Adrenal gland (tissue), 9 donors: ENCODE measurements at regions not wholly inside any gene's neighbourhood (a gene's known extent, or its start where the extent isn't known, plus 50 kb on each side); places are given as distances from the start of the nearest gene placed in this dataset.

Experiments used
- DNase-seq, 7 donors: peaks; one replicate each; pipeline ENCODE4 v3.0.0-alpha.2; 2019 to 2020
- H3K27ac ChIP-seq, 5 donors: fragments of 200-600 bp; sonication (generic) in 4 of 5; 1 replicate in 3 of 5; 2 replicates in 2 of 5; pipeline versions ENCODE4 v1.5.1 to v1.8.0; 2016 to 2020; ENCODE audit warnings: mild to moderate bottlenecking in 1 of 5
- H3K27me3 ChIP-seq: fragments of 200-600 bp; 2 replicates; pipeline ENCODE4 v1.8.0; 2021
- H3K36me3 ChIP-seq, 2 donors: fragments of 200-600 bp; replicated peaks in 1 of 2; 1 replicate in 1 of 2; 2 replicates in 1 of 2; pipeline versions ENCODE4 v1.5.1 to v1.8.0; 2018 to 2022
- H3K4me1 ChIP-seq, 2 donors: fragments of 200-600 bp; replicated peaks in 1 of 2; 1 replicate in 1 of 2; 2 replicates in 1 of 2; pipeline versions ENCODE4 v1.5.1 to v1.8.0; 2018 to 2021
- H3K4me3 ChIP-seq, 4 donors: fragments of 200-600 bp; sonication (generic) in 3 of 4; one replicate each; pipeline ENCODE4 v1.5.1; 2016 to 2018
- H3K9me3 ChIP-seq, 3 donors: fragments of 200-600 bp; sonication (generic) in 1 of 3; replicated peaks in 1 of 3; 1 replicate in 2 of 3; 2 replicates in 1 of 3; pipeline versions ENCODE4 v1.5.1 to v1.8.0; 2016 to 2021
- CTCF ChIP-seq, 6 experiments: fragments of 450-650 bp in 4 of 6; fragments of 200-600 bp in 2 of 6; sonication (generic) in 1 of 6; IDR thresholded peaks; 1 replicate in 5 of 6; 2 replicates in 1 of 6; pipeline versions ENCODE4 v1.5.1 to v1.8.0; 2016 to 2021; ENCODE audit warnings: antibody characterized with exemption in 6 of 6, mild to moderate bottlenecking in 2 of 6, moderate library complexity in 1 of 6
- POLR2A ChIP-seq, 2 donors: fragments of 450-650 bp; IDR thresholded peaks; one replicate each; pipeline ENCODE4 v1.6.1; 2017; ENCODE audit warnings: antibody characterized with exemption in 2 of 2, mild to moderate bottlenecking in 2 of 2, moderate library complexity in 1 of 2
- WGBS, 4 donors: extraction: QIAGEN DNeasy Blood & Tissue Kit in 2 of 4; methylation state at CpG; one replicate each; pipeline versions ENCODE4 v1.1.5 to v1.1.7; 2013 to 2017; 5-methylcytosine and 5-hydroxymethylcytosine counted together
- intact Hi-C, 2 donors: fragments of 100-400 bp; cut with DNase I; formaldehyde crosslinking; loops; one replicate each; pipeline versions ENCODE4 v1.14.1 to v1.15.0; 2022 to 2023
- donor health status: healthy with polysubstance abuse.
- donor health status: Bipolar disorder and iron deficiency.
- donor health status: DM: yes; HTN: yes; CAD: no.
- donor health status: DM: no; HTN: no; CAD: no.
- donor health status: DM: no; HTN: no; CAD: no.

GRCh38 chr13:53839461-53839860 is 810.8 kb downstream of the OLFM4 start:
- no peaks in the 10 kb centered on the region for H3K4me1 ChIP-seq
- TF ChIP-seq POLR2A (IDR thresholded peaks at IDR 0.05): no peak
- no peak for TF ChIP-seq CTCF (IDR thresholded peaks at IDR 0.05)
- H3K36me3 ChIP-seq: no peaks in the 10 kb centered on the region
- H3K9me3 ChIP-seq: no peaks in the 10 kb centered on the region
- H3K27me3 ChIP-seq: no peaks in the 10 kb centered on the region
- H3K4me3 ChIP-seq: no peak overlapping the region
- intact Hi-C loops: no loop called here
- DNase-seq: no peak
- H3K27ac ChIP-seq: no peak overlapping the region

GRCh38 chr13:53844473-53845146 is 816.0 kb downstream of the OLFM4 start:
- no peak overlapping the region for H3K27ac ChIP-seq
- intact Hi-C loops: no loop called here
- no peak for DNase-seq
- no peaks in the 10 kb centered on the region for H3K4me1 ChIP-seq
- H3K36me3 ChIP-seq: no peaks in the 10 kb centered on the region
- TF ChIP-seq CTCF (IDR thresholded peaks at IDR 0.05) (no peak), POLR2A (IDR thresholded peaks at IDR 0.05) (no peak)
- 56 to 65% (median 60%) methylated on average over 6 of the region's 6 CpGs for WGBS, 4 donors
- H3K9me3 ChIP-seq: no peaks in the 10 kb centered on the region
- no peak overlapping the region for H3K4me3 ChIP-seq
- H3K27me3 ChIP-seq: no peaks in the 10 kb centered on the region

GRCh38 chr13:53847502-53847901 is 818.9 kb downstream of the OLFM4 start:
- Histone ChIP-seq H3K4me1 (no peaks in the 10 kb centered on the region), H3K4me3 (no peak overlapping the region), H3K9me3 (no peaks in the 10 kb centered on the region), H3K27ac (no peak overlapping the region), H3K27me3 (no peaks in the 10 kb centered on the region), H3K36me3 (no peaks in the 10 kb centered on the region)
- no peak for DNase-seq
- 70 to 89% (median 81%) methylated on average over 2 of the region's 2 CpGs for WGBS, 4 donors
- TF ChIP-seq POLR2A (IDR thresholded peaks at IDR 0.05) (no peak), CTCF (IDR thresholded peaks at IDR 0.05) (no peak)
- intact Hi-C loops: no loop called here

GRCh38 chr13:53848366-53848961 is 819.9 kb downstream of the OLFM4 start:
- Histone ChIP-seq H3K27me3 (no peaks in the 10 kb centered on the region), H3K27ac (no peak overlapping the region), H3K4me3 (no peak overlapping the region), H3K36me3 (no peaks in the 10 kb centered on the region), H3K9me3 (no peaks in the 10 kb centered on the region), H3K4me1 (no peaks in the 10 kb centered on the region)
- TF ChIP-seq POLR2A (IDR thresholded peaks at IDR 0.05) (no peak), CTCF (IDR thresholded peaks at IDR 0.05) (no peak)
- DNase-seq: no peak
- 63 to 73% (median 66%) methylated on average over 7 of the region's 7 CpGs for WGBS, 4 donors
- intact Hi-C loops: no loop called here
